DOHH2 (cell line): ENCODE measurements at regions not wholly inside any gene's neighbourhood (a gene's known extent, or its start where the extent isn't known, plus 50 kb on each side); places are given as distances from the start of the nearest gene placed in this dataset.

Experiments
- EZH2phosphoT487 ChIP-seq: fragments of 200-600 bp; sonication (generic); IDR thresholded peaks from 2 replicates; pipeline ENCODE4 v1.6.1; 2017; ENCODE audit warnings: borderline replicate concordance, mild to moderate bottlenecking, antibody characterized with exemption, low read length, moderate library complexity, mixed read lengths
- TF ChIP-seq, protein P1 (sequence below): fragments of 200-600 bp; sonication (generic); IDR thresholded peaks from one replicate; pipeline ENCODE4 v1.5.1; 2014; ENCODE audit warnings: antibody characterized with exemption, mild to moderate bottlenecking, low read depth, low read length; ENCODE audit not compliant: poor library complexity, severe bottlenecking

GRCh38 chr13:33353210-33353609 lies 67.7 kb upstream of the STARD13 start:
- TF ChIP-seq, protein P1, sequence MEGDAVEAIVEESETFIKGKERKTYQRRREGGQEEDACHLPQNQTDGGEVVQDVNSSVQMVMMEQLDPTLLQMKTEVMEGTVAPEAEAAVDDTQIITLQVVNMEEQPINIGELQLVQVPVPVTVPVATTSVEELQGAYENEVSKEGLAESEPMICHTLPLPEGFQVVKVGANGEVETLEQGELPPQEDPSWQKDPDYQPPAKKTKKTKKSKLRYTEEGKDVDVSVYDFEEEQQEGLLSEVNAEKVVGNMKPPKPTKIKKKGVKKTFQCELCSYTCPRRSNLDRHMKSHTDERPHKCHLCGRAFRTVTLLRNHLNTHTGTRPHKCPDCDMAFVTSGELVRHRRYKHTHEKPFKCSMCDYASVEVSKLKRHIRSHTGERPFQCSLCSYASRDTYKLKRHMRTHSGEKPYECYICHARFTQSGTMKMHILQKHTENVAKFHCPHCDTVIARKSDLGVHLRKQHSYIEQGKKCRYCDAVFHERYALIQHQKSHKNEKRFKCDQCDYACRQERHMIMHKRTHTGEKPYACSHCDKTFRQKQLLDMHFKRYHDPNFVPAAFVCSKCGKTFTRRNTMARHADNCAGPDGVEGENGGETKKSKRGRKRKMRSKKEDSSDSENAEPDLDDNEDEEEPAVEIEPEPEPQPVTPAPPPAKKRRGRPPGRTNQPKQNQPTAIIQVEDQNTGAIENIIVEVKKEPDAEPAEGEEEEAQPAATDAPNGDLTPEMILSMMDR, result no peak
- no peak for TF ChIP-seq EZH2phosphoT487
